HG02970 (cell line): ENCODE measurements at regions not wholly inside any gene's neighbourhood (a gene's known extent, or its start where the extent isn't known, plus 50 kb on each side); places are given as distances from the start of the nearest gene placed in this dataset.
"Not testable (repeated sequence)": the region's sequence is repeated elsewhere in the genome, so short reads cannot be mapped to it uniquely, and the experiment has no call there.

ENCODE experiments used
- ATAC-seq: cut with Tn5 transposase; IDR thresholded peaks from one replicate; pipeline ENCODE4 v1.9.1; 2021; ENCODE audit warnings: mild to moderate bottlenecking, moderate library complexity, moderate number of reproducible peaks; ENCODE audit not compliant: unreplicated experiment, low FRiP score

- no peak for ATAC-seq
Measured at GRCh38 chr9:107855164-107855563, 365.6 kb upstream of the KLF4 start.

DNA sequence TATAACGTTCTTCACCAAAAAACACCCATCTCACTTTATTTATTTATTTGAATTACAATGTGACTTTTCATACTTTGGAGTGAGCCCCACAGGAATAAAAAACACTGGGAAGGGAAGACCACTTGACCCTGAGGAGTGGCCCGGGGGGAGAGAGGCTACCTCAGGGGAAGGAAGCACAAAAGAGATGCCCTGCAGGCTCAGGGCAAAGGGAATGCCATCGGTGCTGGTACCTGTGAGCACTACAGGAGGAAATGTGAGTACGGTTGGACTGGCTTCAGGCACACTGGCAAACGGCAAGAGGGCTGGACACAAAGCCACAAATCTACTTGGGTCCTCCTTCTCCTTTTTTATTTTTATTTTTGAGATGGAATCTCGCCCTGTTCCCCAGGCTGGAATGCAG, 363.9 kb upstream of the KLF4 start:
- no peak for ATAC-seq

DNA sequence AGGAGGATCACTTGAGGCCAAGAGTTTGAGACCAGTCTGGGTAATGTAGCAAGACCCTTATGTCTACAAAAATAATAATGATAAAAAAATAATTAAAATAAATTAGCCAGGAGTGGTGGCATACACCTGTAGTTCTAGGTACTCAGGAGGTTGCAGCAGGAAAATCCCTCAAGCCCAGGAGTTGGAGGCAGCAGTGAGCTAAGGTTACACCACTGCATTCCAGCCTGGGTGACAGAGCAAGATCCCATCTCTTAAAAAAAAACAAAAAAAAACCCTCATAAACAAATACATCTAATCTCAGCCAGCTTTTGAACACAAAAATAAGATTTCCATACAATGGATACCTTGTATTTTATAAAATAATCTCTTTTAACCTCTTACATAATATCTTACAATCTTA, 363.3 kb upstream of the KLF4 start:
- no peak for ATAC-seq

DNA sequence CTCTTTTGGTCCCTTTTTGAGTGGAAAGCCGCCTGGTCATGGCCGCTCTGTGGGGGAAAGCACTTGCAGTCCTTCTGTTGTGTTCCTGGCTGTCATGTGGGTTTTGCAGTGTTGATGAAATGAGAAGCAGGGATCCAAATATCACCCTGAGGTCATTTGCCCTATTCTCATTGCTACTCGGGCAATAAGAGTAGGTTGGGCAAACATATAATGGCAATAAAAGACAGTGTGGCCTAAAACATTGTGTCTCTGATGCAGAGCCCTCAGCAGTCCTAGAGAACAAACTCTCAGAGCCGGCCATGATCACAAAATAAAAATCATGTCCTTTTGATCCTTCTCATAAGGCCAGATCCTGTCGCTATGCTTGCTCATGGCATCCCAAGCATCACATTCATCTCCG, 361.1 kb upstream of the KLF4 start:
- no peak for ATAC-seq

- no peak for ATAC-seq
Measured at GRCh38 chr9:107847978-107848964, 358.7 kb upstream of the KLF4 start.

DNA sequence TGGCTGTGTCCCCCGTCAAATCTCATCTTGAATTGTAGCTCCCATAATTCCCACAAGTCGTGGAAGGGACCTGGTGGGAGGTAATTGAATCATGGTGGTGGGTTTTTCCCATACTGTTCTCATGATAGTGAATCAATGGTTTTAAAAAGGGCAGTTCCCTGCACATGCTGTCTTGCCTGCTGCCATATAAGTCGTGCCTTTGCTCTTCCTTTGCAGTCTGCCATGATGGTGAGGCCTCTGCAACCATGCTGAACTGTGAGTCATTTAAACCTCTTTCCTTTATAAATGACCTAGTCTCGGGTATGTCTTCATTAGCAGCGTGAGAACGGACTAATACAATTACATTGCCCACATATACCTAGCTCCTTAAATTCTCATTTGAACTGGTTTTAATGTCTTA, 353.0 kb upstream of the KLF4 start:
- no peak for ATAC-seq

DNA sequence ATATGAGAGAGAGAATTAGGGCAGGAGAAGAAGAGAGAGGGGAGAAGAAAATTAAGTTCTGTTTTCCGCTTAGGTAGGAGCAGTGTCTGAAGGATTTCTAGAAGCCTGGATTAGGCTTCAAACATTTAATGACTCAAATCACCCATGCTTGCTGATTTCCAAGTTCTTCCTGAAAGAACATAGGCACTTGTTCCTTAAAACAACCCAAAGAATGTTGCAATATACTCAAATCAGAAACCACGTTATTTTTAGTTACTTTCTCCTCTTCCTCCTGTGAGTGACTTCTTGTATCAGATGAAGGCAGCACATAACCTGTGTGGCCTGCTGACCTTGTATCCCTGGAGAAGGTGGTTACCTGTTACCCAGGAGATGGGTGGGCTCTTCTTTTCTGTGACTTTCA, 351.5 kb upstream of the KLF4 start:
- no peak for ATAC-seq

DNA sequence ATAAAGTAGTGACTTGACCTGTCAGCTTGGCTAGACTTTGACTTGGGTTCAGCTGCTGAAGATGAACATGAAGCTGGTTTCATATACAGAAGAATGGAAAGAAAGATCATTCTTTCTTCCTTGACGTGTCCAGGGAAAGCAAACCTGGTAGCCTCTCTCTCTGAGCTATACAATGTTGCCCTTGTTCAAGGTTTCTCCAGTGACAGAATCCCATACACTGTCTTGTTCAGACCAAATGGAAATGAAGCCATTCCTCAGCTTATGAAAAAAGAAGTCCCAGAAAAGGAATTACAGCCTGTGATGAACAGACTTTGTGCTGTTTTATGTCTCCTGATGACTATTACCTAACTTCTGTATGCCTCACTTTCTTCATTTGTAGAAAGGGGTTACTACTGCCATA, 349.8 kb upstream of the KLF4 start:
- no peak for ATAC-seq

DNA sequence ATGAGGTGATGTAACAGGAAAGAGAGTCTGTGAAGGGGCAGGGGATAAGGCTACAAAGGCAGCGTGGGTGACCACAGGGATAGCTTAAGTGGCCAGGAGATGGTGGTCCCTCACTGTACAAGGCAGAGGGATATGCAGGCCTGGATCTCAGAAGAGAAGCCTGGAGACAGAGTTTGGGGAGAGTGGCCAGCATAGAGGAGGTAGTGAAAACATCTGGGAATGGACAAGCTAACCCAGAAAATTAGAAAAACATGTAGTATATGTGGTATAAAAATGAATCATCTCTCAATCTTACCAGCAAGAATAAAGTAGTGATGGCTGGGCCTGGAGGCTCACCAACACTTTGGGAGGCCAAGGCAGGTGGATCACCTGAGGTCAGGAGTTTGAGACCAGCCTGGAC, 349.2 kb upstream of the KLF4 start:
- ATAC-seq = no peak

DNA sequence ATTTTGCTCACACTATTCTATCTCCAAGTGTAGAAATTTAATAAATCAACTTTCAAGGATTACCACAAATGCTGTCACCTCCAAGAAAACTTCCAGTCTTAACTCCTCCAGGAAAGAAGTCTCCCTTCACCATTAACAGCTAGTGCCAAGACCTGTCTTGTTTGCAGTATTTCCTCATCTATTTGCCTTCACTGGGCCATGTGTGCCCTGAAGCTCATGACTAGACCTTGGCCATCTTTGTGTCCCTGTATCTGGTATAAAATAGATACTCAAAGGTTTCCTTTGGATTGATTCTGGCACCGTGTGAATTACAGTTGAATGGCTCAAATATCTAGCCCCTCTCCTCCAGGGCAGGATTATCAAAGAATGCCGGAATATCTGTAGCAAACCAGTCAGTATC, 346.7 kb upstream of the KLF4 start:
- no peak for ATAC-seq

GRCh38 chr9:107833295-107833694, 343.7 kb upstream of the KLF4 start:
- no peak for ATAC-seq

DNA sequence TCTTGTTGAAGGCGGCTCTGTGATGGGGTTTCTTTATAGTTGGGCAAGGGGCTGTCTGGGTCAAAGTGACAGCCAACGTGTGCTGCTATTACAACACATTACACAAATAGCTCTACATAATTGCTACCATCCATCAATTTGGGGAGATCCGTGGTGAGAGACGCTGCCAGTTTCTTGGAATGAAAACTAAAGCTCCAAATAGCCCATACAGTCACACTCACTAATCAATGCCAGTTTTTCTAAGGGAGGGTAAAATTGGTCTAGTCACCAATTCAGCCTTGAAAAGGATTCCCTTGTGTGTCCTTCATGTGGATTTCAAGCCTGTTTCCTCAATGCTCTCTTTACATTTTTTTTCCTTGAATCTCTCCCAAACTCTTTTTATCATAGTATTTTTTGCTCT, 343.3 kb upstream of the KLF4 start:
- no peak for ATAC-seq

GRCh38 chr9:107830479-107830878, 340.9 kb upstream of the KLF4 start:
- no peak for ATAC-seq

- ATAC-seq = no peak
Measured at GRCh38 chr9:107827884-107828283, 338.3 kb upstream of the KLF4 start.

- no peak for ATAC-seq
Measured at GRCh38 chr9:107827304-107827703, 337.7 kb upstream of the KLF4 start.

DNA sequence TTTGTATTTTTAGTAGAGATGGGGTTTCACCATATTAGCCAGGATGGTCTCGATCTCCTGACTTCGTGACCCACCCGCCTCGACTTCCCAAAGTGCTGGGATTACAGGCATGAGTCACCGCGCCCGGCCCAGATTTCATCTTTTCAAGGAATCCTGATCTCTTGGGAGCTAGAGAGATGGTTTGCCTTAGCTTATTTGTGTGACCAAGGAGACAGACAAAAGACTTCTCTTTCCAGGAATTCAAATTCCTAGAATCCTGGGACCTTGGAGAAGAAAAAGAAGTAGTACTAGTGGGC, 337.1 kb upstream of the KLF4 start:
- ATAC-seq = not testable (repeated sequence)

DNA sequence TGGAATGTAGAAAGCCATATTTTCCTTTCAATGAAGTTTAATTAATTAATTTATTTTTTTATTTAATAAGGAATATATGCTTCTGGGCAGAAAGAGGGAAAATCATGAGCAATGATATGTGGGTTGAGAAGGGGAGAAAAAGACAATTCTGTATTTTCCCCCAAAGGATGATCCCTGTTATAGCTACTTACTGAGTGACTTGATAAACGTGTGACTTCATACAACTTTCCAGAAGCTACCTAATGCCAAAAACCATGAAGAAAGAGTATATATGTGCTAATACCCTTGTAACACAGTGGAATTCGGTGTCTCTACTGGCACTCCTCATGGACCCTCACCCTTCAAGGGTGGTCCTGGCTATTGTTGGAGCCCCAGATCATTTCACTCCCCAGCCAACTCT, 335.0 kb upstream of the KLF4 start:
- ATAC-seq = no peak

GRCh38 chr9:107819772-107820565, 330.4 kb upstream of the KLF4 start:
- ATAC-seq = no peak

GRCh38 chr9:107818503-107818829, 328.9 kb upstream of the KLF4 start:
- ATAC-seq = not testable (repeated sequence)

DNA sequence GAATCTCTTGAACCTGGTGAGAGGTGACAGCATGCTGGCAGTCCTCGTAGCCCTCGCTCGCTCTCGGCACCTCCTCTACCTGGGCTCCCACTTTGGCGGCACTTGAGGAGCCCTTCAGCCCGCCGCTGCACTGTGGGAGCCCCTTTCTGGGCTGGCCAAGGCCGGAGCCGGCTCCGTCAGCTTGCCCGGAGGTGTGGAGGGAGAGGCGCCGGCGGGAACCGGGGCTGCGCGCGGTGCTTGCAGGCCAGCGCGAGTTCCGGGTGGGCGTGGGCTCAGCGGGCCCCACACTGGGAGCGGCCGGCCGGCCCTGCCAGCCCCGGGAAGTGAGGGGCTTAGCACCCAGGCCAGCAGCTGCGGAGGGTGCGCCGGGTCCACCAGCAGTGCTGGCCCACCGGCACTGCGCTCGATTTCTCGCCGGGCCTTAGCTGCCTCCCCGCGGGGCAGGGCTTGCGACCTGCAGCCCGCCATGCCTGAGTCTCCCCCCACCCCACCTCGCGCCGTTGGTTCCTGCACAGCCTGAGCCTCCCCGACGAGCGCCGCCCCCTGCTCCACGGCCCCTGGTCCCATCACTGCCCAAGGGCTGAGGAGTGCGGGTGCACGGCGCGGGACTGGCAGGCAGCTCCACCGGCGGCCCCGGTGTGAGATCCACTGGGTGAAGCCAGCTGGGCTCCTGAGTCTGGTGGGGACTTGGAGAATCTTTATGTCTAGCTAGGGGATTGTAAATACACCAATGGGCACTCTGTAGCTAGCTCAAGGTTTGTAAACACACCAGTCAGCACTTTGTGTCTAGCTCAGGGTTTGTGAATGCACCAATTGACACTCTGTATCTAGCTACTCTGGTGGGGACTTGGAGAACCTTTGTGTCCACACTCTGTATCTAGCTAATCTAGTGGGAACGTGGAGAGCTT, 328.3 kb upstream of the KLF4 start:
- not testable (repeated sequence) for ATAC-seq

DNA sequence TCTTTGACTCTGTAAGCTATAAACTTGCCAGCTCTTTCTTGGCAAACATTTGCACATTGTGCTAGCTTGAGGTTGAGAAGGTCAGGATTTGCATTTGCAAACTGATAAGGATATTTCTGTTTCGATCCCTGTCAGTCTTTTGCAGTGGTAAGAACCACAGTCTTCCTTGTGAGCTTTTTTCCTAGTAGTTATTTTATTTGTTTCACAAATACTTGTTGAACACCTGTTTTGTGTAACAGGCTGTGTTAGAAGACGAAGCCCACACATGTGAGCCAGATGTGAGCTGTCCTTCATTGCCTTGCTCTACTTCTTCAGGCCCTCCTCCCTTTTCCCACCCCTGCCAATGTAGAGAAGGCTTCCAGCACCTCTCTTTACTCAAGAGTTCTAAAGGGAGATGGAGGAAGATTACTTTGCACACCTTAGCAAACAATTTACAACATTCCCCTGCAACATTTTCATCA, 327.0 kb upstream of the KLF4 start:
- no peak for ATAC-seq
